ENCODE measurements at regions not wholly inside any gene's neighbourhood (a gene's known extent, or its start where the extent isn't known, plus 50 kb on each side); places are given as distances from the start of the nearest gene placed in this dataset.

GRCh38 chr5:5370059-5370774 lies 52.3 kb upstream of the ICE1 start:
- Histone ChIP-seq H3K36me3 (no peaks in the 10 kb centered on the region), H3K9me3 (ENCODE audit: severe bottlenecking) (peaks cover 3% of the 10 kb centered on the region), H3K4me3 (ENCODE audit: low read depth, low read length) (no peak overlapping the region), H3K27me3 (ENCODE audit: insufficient read depth, low read depth, severe bottlenecking) (peaks cover 69% of the 10 kb centered on the region), H3K27ac (no peak overlapping the region)
- TF ChIP-seq CTCF (IDR thresholded peaks at IDR 0.05; ENCODE audit: low read depth, low read length): no peak
- no peak for DNase-seq

GRCh38 chr5:5371005-5371404 lies 51.5 kb upstream of the ICE1 start:
- no peak for DNase-seq
- peaks cover 61% of the 10 kb centered on the region for H3K27me3 ChIP-seq (ENCODE audit: insufficient read depth, low read depth, severe bottlenecking)
- no peak overlapping the region for H3K27ac ChIP-seq
- H3K9me3 ChIP-seq (ENCODE audit: severe bottlenecking): peaks cover 2% of the 10 kb centered on the region
- no peaks in the 10 kb centered on the region for H3K36me3 ChIP-seq
- no peak for TF ChIP-seq CTCF (IDR thresholded peaks at IDR 0.05; ENCODE audit: low read depth, low read length)
- H3K4me3 ChIP-seq (ENCODE audit: low read depth, low read length): no peak overlapping the region

GRCh38 chr5:5371957-5372356 lies 50.5 kb upstream of the ICE1 start:
- H3K36me3 ChIP-seq: no peaks in the 10 kb centered on the region
- no peak for DNase-seq
- no peak overlapping the region for H3K27ac ChIP-seq

GRCh38 chr5:5372511-5372910 lies 50.0 kb upstream of the ICE1 start:
- H3K27ac ChIP-seq: no peak overlapping the region
- no peak overlapping the region for H3K4me3 ChIP-seq (ENCODE audit: low read depth, low read length)
- no peaks in the 10 kb centered on the region for H3K36me3 ChIP-seq
- TF ChIP-seq CTCF (IDR thresholded peaks at IDR 0.05; ENCODE audit: low read depth, low read length): no peak
- no peaks in the 10 kb centered on the region for H3K9me3 ChIP-seq (ENCODE audit: severe bottlenecking)
- DNase-seq: no peak
- peaks cover 57% of the 10 kb centered on the region for H3K27me3 ChIP-seq (ENCODE audit: insufficient read depth, low read depth, severe bottlenecking)

More at GRCh38 chr5:5371957-5372356, 50.5 kb upstream of the ICE1 start:
- Histone ChIP-seq H3K9me3 (ENCODE audit: severe bottlenecking) (no peaks in the 10 kb centered on the region), H3K4me3 (ENCODE audit: low read depth, low read length) (no peak overlapping the region), H3K27me3 (ENCODE audit: insufficient read depth, low read depth, severe bottlenecking) (peaks cover 55% of the 10 kb centered on the region)
- no peak for TF ChIP-seq CTCF (IDR thresholded peaks at IDR 0.05; ENCODE audit: low read depth, low read length)
